IMR-90 (cell line): ENCODE measurements at regions not wholly inside any gene's neighbourhood (a gene's known extent, or its start where the extent isn't known, plus 50 kb on each side); places are given as distances from the start of the nearest gene placed in this dataset.

ENCODE experiments used
- ATAC-seq: fragments of 200-7000 bp; cut with Tn5 transposase; 2 replicates; pipeline ENCODE4 v1.9.1; 2020; ENCODE audit warnings: low read depth, mild to moderate bottlenecking, moderate library complexity
- BruUV-seq: library from RNA; stranded (reverse); fragments of 400-500 nt; replicated peaks from 2 replicates; lab custom pipeline; 2021; lab: Mats Ljungman, UMichigan
- CTCF ChIA-PET: fragments of 300-600 bp; formaldehyde crosslinking; extraction: SDS; loops from one replicate; lab custom pipeline; 2021; ENCODE audit warnings: antibody characterized with exemption; lab: Yijun Ruan, JAX
- POLR2A ChIA-PET: fragments of 300-600 bp; sonication (Branson Sonifier 250); formaldehyde crosslinking; loops from one replicate; lab custom pipeline; 2022; ENCODE audit warnings: antibody characterized with exemption; ENCODE audit not compliant: unreplicated experiment; lab: Charles Lee
- DNase-seq: peaks from one replicate; pipeline ENCODE4 v3.0.0; 2013
- H2AFZ ChIP-seq: replicated peaks from 2 replicates; pipeline ENCODE3; 2013; ENCODE audit warnings: low read length, mild to moderate bottlenecking; ENCODE audit not compliant: poor library complexity
- H2AK5ac ChIP-seq: 2 replicates; pipeline ENCODE4 v1.6.1; 2013; ENCODE audit warnings: low read depth, low read length, inconsistent platforms
- H2AK9ac ChIP-seq: replicated peaks from 2 replicates; pipeline ENCODE3; 2013; ENCODE audit warnings: mild to moderate bottlenecking, low read depth, low read length, moderate library complexity; ENCODE audit not compliant: poor library complexity
- H2BK120ac ChIP-seq: 2 replicates; pipeline ENCODE4 v1.6.1; 2013; ENCODE audit warnings: low read depth, low read length, inconsistent platforms
- H2BK15ac ChIP-seq: 3 replicates; pipeline ENCODE4 v1.6.1; 2013; ENCODE audit warnings: low read depth, low read length, inconsistent platforms
- H2BK20ac ChIP-seq: 2 replicates; pipeline ENCODE4 v1.6.1; 2013; ENCODE audit warnings: low read depth, mild to moderate bottlenecking, inconsistent platforms, low read length, moderate library complexity
- H2BK5ac ChIP-seq: 2 replicates; pipeline ENCODE4 v1.6.1; 2013; ENCODE audit warnings: mild to moderate bottlenecking, low read depth, low read length, inconsistent platforms; ENCODE audit not compliant: poor library complexity, severe bottlenecking
- H3K14ac ChIP-seq: replicated peaks from 2 replicates; pipeline ENCODE4 v1.6.1; 2013; ENCODE audit warnings: low read depth, low read length, inconsistent platforms
- H3K18ac ChIP-seq: 2 replicates; pipeline ENCODE4 v1.6.1; 2013; ENCODE audit warnings: low read depth, low read length, control low read depth
- H3K23ac ChIP-seq: 2 replicates; pipeline ENCODE4 v1.6.1; 2013; ENCODE audit warnings: low read depth, low read length, inconsistent platforms
- H3K27ac ChIP-seq: 2 replicates; pipeline ENCODE4 v1.5.1; 2013; ENCODE audit warnings: mild to moderate bottlenecking, control low read depth, low read length; ENCODE audit not compliant: insufficient read depth
- H3K27me3 ChIP-seq: 2 replicates; pipeline ENCODE4 v1.6.1; 2013; ENCODE audit warnings: low read length; ENCODE audit not compliant: control insufficient read depth, insufficient read depth
- H3K36me3 ChIP-seq: 2 replicates; pipeline ENCODE4 v1.6.1; 2013; ENCODE audit warnings: low read length, mixed read lengths; ENCODE audit not compliant: control insufficient read depth, insufficient read depth
- H3K4ac ChIP-seq: 2 replicates; pipeline ENCODE4 v1.6.1; 2013; ENCODE audit warnings: low read depth, low read length, inconsistent platforms
- H3K4me1 ChIP-seq: 2 replicates; pipeline ENCODE4 v1.6.1; 2013; ENCODE audit warnings: low read length, mixed read lengths; ENCODE audit not compliant: control insufficient read depth, insufficient read depth
- H3K4me2 ChIP-seq: 2 replicates; pipeline ENCODE4 v1.6.1; 2013; ENCODE audit warnings: low read depth, mild to moderate bottlenecking, control low read depth, low read length, moderate library complexity
- H3K4me3 ChIP-seq: 2 replicates; pipeline ENCODE4 v1.5.1; 2013; ENCODE audit warnings: low read depth, mild to moderate bottlenecking, control low read depth, low read length, moderate library complexity; ENCODE audit not compliant: insufficient read depth
- H3K56ac ChIP-seq: 2 replicates; pipeline ENCODE4 v1.6.1; 2013; ENCODE audit warnings: low read length, inconsistent platforms; ENCODE audit not compliant: insufficient read depth; ENCODE audit errors: extremely low read depth
- H3K79me1 ChIP-seq, 2 experiments: 2 replicates each; pipeline ENCODE4 v1.6.1; 2013; ENCODE audit warnings: low read length in 2 of 2, inconsistent platforms in 1 of 2, low read depth in 1 of 2
- H3K9ac ChIP-seq: 2 replicates; pipeline ENCODE4 v1.6.1; 2013; ENCODE audit warnings: low read depth, low read length, control low read depth
- H3K9me1 ChIP-seq: 2 replicates; pipeline ENCODE4 v1.6.1; 2013; ENCODE audit warnings: low read length, inconsistent platforms; ENCODE audit not compliant: insufficient read depth
- H3K9me3 ChIP-seq: 2 replicates; pipeline ENCODE4 v1.6.1; 2013; ENCODE audit warnings: low read length; ENCODE audit not compliant: control insufficient read depth, insufficient read depth
- H4K20me1 ChIP-seq: 2 replicates; pipeline ENCODE4 v1.6.1; 2013; ENCODE audit warnings: low read length, inconsistent platforms; ENCODE audit not compliant: insufficient read depth
- H4K5ac ChIP-seq: 2 replicates; pipeline ENCODE4 v1.6.1; 2013; ENCODE audit warnings: mild to moderate bottlenecking, low read depth, low read length, control low read depth
- H4K8ac ChIP-seq, 2 experiments: 2 replicates each; pipeline ENCODE4 v1.6.1; 2013; ENCODE audit warnings: low read depth in 2 of 2, low read length in 2 of 2, control low read depth in 1 of 2, inconsistent platforms in 1 of 2
- H4K91ac ChIP-seq: 2 replicates; pipeline ENCODE4 v1.6.1; 2013; ENCODE audit warnings: low read depth, low read length, inconsistent platforms; ENCODE audit not compliant: insufficient read depth
- BHLHE40 ChIP-seq: fragments of 150-350 bp; IDR thresholded peaks from 2 replicates; pipeline ENCODE4 v1.6.1; 2016; ENCODE audit warnings: mild to moderate bottlenecking, low read depth, low read length
- CEBPB ChIP-seq: IDR thresholded peaks from 2 replicates; pipeline ENCODE4 v1.6.1; 2012; ENCODE audit warnings: low read depth, low read length, improper control_type of control experiment
- CHD1 ChIP-seq: IDR thresholded peaks from 2 replicates; pipeline ENCODE4 v1.6.1; 2012; ENCODE audit warnings: low read depth, low read length, improper control_type of control experiment
- ELK1 ChIP-seq: fragments of 150-350 bp; IDR thresholded peaks from 2 replicates; pipeline ENCODE4 v1.6.1; 2016; ENCODE audit warnings: low read depth, mild to moderate bottlenecking, low read length, moderate library complexity, borderline replicate concordance
- FOS ChIP-seq: fragments of 150-350 bp; IDR thresholded peaks from 2 replicates; pipeline ENCODE4 v1.6.1; 2016; ENCODE audit warnings: low read depth, low read length
- MAFK ChIP-seq: IDR thresholded peaks from 2 replicates; pipeline ENCODE4 v1.6.1; 2012; ENCODE audit warnings: low read depth, low read length, improper control_type of control experiment
- MAZ ChIP-seq: IDR thresholded peaks from 2 replicates; pipeline ENCODE4 v1.6.1; 2012; ENCODE audit warnings: low read depth, mild to moderate bottlenecking, low read length, improper control_type of control experiment, moderate library complexity, borderline replicate concordance
- MXI1 ChIP-seq: IDR thresholded peaks from 2 replicates; pipeline ENCODE4 v1.6.1; 2012; ENCODE audit warnings: low read depth, mild to moderate bottlenecking, low read length, moderate library complexity, borderline replicate concordance
- NFE2L2 ChIP-seq: fragments of 150-350 bp; IDR thresholded peaks from 2 replicates; pipeline ENCODE4 v1.6.1; 2016; ENCODE audit warnings: low read depth, mild to moderate bottlenecking, low read length
- POLR2A ChIP-seq: IDR thresholded peaks from 2 replicates; pipeline ENCODE4 v1.6.1; 2012; ENCODE audit warnings: mild to moderate bottlenecking, low read depth, low read length
- RAD21 ChIP-seq: IDR thresholded peaks from 2 replicates; pipeline ENCODE4 v1.6.1; 2012; ENCODE audit warnings: low read length, improper control_type of control experiment
- RCOR1 ChIP-seq: IDR thresholded peaks from 2 replicates; pipeline ENCODE4 v1.6.1; 2012; ENCODE audit warnings: mild to moderate bottlenecking, low read length, improper control_type of control experiment; ENCODE audit not compliant: insufficient replicate concordance
- RFX5 ChIP-seq: IDR thresholded peaks from 2 replicates; pipeline ENCODE4 v1.8.0; 2012; ENCODE audit warnings: low read depth, mild to moderate bottlenecking, low read length, moderate library complexity
- SMC3 ChIP-seq: fragments of 150-350 bp; IDR thresholded peaks from 2 replicates; pipeline ENCODE4 v1.6.1; 2016; ENCODE audit warnings: low read depth, mild to moderate bottlenecking, antibody characterized with exemption, low read length, moderate library complexity
- WGBS, 2 experiments: methylation state at CpG; one replicate each; pipeline versions ENCODE4 v1.1.5 to v1.1.7; 2013; ENCODE audit warnings: missing lambda C conversion rate in 2 of 2; ENCODE audit not compliant: insufficient read length in 1 of 2; ENCODE audit errors: extremely low coverage in 2 of 2; 5-methylcytosine and 5-hydroxymethylcytosine counted together
- dilution Hi-C: fragments of 300-500 bp; cut with HindIII; formaldehyde crosslinking; loops from one replicate; pipeline ENCODE4 v1.14.3; 2018; ENCODE audit warnings: low sequenced_read_pairs; ENCODE audit not compliant: unreplicated experiment
- in situ Hi-C: fragments of 300-500 bp; cut with MboI; formaldehyde crosslinking; loops from 3 replicates; pipeline ENCODE4 v1.14.3; 2019; ENCODE audit warnings: low sequenced_read_pairs, inconsistent platforms, mixed read lengths
- intact Hi-C: fragments of 100-400 bp; cut with micrococcal nuclease; formaldehyde crosslinking; loops from 2 replicates; pipeline ENCODE4 v1.10.0; 2022

- no peak overlapping the region for H3K27ac ChIP-seq
- no peaks in the 10 kb centered on the region for H4K20me1 ChIP-seq
- no peak overlapping the region for H3K23ac ChIP-seq
- in situ Hi-C loops = no loop called here
- no peak overlapping the region for H3K4ac ChIP-seq
- CTCF ChIA-PET = no interaction called here
- no peak overlapping the region for H3K9ac ChIP-seq
- no peak overlapping the region for H2AK5ac ChIP-seq
- H3K4me1 ChIP-seq = no peaks in the 10 kb centered on the region
- no peak overlapping the region for H2BK20ac ChIP-seq
- WGBS, 2 experiments = no CpG with 5 or more reads among the region's 2 CpGs
- no peaks in the 10 kb centered on the region for H3K9me1 ChIP-seq
- H3K4me3 ChIP-seq = no peak overlapping the region
- DNase-seq (no peak), ATAC-seq (no peak)
- H4K5ac ChIP-seq = no peak overlapping the region
- no peak overlapping the region for H2BK15ac ChIP-seq
- TF ChIP-seq FOS (no peak), RAD21 (no peak), CEBPB (no peak), RFX5 (no peak), ELK1 (no peak), NFE2L2 (no peak), CHD1 (no peak), RCOR1 (no peak), SMC3 (no peak), MXI1 (no peak), POLR2A (no peak), MAZ (no peak), BHLHE40 (no peak), MAFK (no peak)
- H2BK5ac ChIP-seq = no peak overlapping the region
- no TSS peak for BruUV-seq
- no peaks in the 10 kb centered on the region for H3K36me3 ChIP-seq
- H2BK120ac ChIP-seq = no peak overlapping the region
- no peak overlapping the region for H2AK9ac ChIP-seq
- POLR2A ChIA-PET = no interaction called here
- no peaks in the 10 kb centered on the region for H3K79me1 ChIP-seq
- H3K9me3 ChIP-seq = peaks cover 41% of the 10 kb centered on the region
- no peak overlapping the region for H2AFZ ChIP-seq
- dilution Hi-C loops = no loop called here
- H3K18ac ChIP-seq = no peak overlapping the region
- intact Hi-C loops = no loop called here
- H4K91ac ChIP-seq = no peak overlapping the region
- H3K4me2 ChIP-seq = no peak overlapping the region
- H3K27me3 ChIP-seq = no peaks in the 10 kb centered on the region
- H4K8ac ChIP-seq = no peak overlapping the region
- no peak overlapping the region for H3K14ac ChIP-seq
- no peak overlapping the region for H3K56ac ChIP-seq
Measured at GRCh38 chr10:128617532-128617931, 491.3 kb upstream of the MKI67 start.
